ENCODE measurements at regions not wholly inside any gene's neighbourhood (a gene's known extent, or its start where the extent isn't known, plus 50 kb on each side); places are given as distances from the start of the nearest gene placed in this dataset.
"Not testable (repeated sequence)": the region's sequence is repeated elsewhere in the genome, so short reads cannot be mapped to it uniquely, and the experiment has no call there.

DNA sequence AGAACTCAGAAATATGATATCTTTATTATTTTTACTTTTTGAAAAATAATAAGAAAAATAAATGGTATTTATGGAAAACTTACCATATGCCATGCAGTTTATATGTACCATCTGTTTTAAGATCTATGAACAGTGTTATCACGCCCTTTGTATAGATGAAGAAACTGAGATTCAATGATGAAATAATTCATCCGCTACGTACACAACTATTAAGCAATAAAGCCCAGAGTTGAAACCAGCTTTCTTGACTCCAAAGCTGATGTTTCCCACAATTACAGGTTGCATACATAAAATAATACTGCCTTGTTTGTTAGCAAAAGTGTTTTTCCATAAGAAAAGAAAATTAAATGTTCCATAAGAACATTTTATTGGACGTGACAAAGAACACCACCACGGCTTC is 67.2 kb upstream of the BCL6 start:
- no peak for TF ChIP-seq Cebpa-rat (IDR thresholded peaks at IDR 0.05)
- H3K4me2 ChIP-seq, result no peak overlapping the region
- H3K36me3 ChIP-seq, result no peaks in the 10 kb centered on the region
- H3K27me3 ChIP-seq, result no peaks in the 10 kb centered on the region
- H3K4me1 ChIP-seq, result peaks cover 5 to 32% (median 16%) of the 10 kb centered on the region in 10 experiments; a peak in 17 of 20 replicates
- peaks cover 0 to 7% (median 4%) of the 10 kb centered on the region in 11 experiments; a peak in 12 of 22 replicates for H3K9me3 ChIP-seq (replicated peaks in 1 of 11)
- H4K20me1 ChIP-seq, result no peaks in the 10 kb centered on the region
- no peak overlapping the region for H3K27ac ChIP-seq
- H3K4me3 ChIP-seq, result no peak overlapping the region
- no peak overlapping the region for H3K9ac ChIP-seq

DNA sequence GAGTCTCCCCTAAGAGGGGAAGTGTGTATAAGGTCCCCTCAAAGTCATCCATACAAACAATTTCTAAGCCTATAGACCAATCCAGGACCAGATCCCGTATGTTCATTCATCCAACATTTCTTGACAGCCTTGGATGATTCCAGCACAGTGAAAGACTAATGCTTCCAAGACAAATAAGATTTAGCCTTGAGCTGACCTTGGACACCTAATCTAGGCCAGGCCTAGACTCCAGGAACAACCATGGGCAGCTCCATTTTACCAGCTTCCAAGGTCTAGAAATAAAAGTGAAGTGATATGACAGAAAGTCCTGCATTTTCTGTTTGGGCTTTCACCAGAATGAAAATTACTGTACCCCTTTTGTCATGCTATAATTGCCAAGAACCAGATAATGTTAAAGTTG is 67.9 kb upstream of the BCL6 start:
- H3K4me1 ChIP-seq, result peaks cover 5 to 31% (median 16%) of the 10 kb centered on the region in 10 experiments; a peak in 17 of 20 replicates
- no peak for TF ChIP-seq Cebpa-rat (IDR thresholded peaks at IDR 0.05)
- H3K27me3 ChIP-seq, result no peaks in the 10 kb centered on the region
- no peak overlapping the region for H3K27ac ChIP-seq
- peaks cover 0 to 11% (median 6%) of the 10 kb centered on the region in 11 experiments; a peak in 12 of 22 replicates for H3K9me3 ChIP-seq (replicated peaks in 1 of 11)
- H3K4me3 ChIP-seq, result no peak overlapping the region
- no peak overlapping the region for H3K4me2 ChIP-seq
- H3K9ac ChIP-seq, result no peak overlapping the region
- no peaks in the 10 kb centered on the region for H4K20me1 ChIP-seq
- no peaks in the 10 kb centered on the region for H3K36me3 ChIP-seq

DNA sequence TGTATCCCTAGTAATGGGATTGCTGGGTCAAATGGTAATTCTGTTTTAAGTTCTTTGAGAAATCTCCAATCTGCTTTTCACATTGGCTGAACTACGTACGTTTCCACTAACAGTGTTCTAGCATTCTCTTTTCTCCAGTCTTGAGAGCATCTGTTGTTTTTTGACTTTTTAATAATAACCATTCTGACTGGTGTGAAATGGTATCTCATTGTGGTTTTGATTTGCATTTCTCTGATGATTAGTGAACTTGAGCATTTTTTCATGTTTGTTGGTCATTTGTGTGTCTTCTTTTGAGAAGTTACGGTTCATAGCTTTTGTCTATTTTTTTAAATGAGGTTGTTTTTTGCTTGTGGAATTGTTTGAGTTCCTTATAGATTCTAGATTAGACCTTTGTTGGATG is 72.5 kb upstream of the BCL6 start:
- not testable (repeated sequence) for H3K4me2 ChIP-seq, H3K27ac ChIP-seq, H3K36me3 ChIP-seq, H3K27me3 ChIP-seq, H3K4me3 ChIP-seq, H3K9ac ChIP-seq, H4K20me1 ChIP-seq
- H3K9me3 ChIP-seq (replicated peaks in 1 of 11), result peaks cover 0 to 14% (median 6%) of the 10 kb centered on the region in 11 experiments; a peak in 13 of 22 replicates
- peaks cover 0 to 14% (median 6%) of the 10 kb centered on the region in 10 experiments; a peak in 10 of 20 replicates for H3K4me1 ChIP-seq

DNA sequence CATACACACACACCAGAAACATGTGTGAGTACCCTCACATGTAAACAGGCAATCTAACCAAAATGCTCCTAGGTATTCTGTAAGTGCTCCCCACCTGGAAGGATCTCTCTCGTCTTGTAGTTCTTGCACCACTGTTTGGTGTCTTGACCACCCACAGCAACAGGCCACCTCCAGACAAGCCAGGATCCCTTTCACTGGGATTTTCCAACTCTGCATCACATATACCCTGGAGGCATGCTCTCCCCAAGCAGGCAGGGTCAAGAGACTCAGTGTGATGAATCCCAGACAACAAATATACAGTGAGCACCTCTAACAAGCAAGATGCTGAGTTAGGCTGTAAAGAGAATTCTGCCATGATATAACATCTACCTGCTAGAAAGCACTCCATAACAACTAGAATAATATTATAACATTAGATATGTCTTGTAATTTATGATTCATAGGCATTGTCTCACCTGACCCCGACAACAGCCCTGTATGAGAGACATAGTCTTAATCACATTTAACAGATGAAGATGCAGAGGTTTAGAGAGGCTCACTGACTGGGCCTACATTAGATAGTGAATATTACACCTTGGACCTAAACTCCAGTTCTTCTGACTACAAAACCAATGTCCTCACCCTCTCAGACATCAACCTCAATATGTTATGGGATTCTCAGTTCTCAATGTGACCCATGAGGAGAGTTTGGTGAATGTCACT is 76.5 kb upstream of the BCL6 start:
- Histone ChIP-seq H3K36me3 (no peaks in the 10 kb centered on the region), H3K4me1 (peaks cover 0 to 18% (median 8%) of the 10 kb centered on the region in 10 experiments; a peak in 10 of 20 replicates), H3K27me3 (no peaks in the 10 kb centered on the region), H3K9ac (no peak overlapping the region), H3K4me2 (0 out of 22 replicates have a peak overlapping the region, but pooled peaks of 1 of the 11 experiments have one; percentile 19), H3K9me3 (replicated peaks in 1 of 11) (peaks cover 0 to 14% (median 6%) of the 10 kb centered on the region in 11 experiments; a peak in 14 of 22 replicates), H3K4me3 (no peak overlapping the region), H4K20me1 (no peaks in the 10 kb centered on the region), H3K27ac (no peak overlapping the region)
- no peak for TF ChIP-seq Cebpa-rat (IDR thresholded peaks at IDR 0.05)

DNA sequence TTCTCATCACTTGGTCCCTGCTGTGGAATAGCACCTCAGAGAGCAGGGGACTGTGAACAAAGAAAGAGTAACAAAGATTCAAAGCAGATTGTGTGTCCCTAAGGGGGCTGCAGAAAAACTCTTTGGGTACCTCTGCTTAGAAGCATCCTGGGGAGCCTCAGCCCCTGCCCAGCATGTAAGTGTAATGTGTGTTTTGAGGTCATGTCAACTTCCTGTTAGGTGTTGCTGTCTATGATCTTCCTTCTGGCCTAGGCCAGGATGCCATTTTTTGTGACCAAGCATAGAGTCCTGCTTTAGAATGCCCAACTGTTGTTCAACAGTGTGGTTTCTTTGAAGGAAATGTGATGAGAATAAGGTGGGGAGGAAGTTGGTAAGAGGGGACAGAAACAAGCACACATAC is 77.1 kb upstream of the BCL6 start:
- no peak for TF ChIP-seq Cebpa-rat (IDR thresholded peaks at IDR 0.05)
- no peaks in the 10 kb centered on the region for H4K20me1 ChIP-seq
- H3K4me1 ChIP-seq, result peaks cover 0 to 18% (median 8%) of the 10 kb centered on the region in 10 experiments; a peak in 10 of 20 replicates
- H3K36me3 ChIP-seq, result no peaks in the 10 kb centered on the region
- H3K9me3 ChIP-seq (replicated peaks in 1 of 11), result peaks cover 0 to 11% (median 3%) of the 10 kb centered on the region in 11 experiments; a peak in 13 of 22 replicates
- no peaks in the 10 kb centered on the region for H3K27me3 ChIP-seq
- no peak overlapping the region for H3K4me3 ChIP-seq
- H3K4me2 ChIP-seq, result peak overlapping the region in 8 of 11 experiments; percentile 4 to 39 (median 22); a peak in 10 of 22 replicates
- H3K27ac ChIP-seq, result no peak overlapping the region
- H3K9ac ChIP-seq, result no peak overlapping the region

DNA sequence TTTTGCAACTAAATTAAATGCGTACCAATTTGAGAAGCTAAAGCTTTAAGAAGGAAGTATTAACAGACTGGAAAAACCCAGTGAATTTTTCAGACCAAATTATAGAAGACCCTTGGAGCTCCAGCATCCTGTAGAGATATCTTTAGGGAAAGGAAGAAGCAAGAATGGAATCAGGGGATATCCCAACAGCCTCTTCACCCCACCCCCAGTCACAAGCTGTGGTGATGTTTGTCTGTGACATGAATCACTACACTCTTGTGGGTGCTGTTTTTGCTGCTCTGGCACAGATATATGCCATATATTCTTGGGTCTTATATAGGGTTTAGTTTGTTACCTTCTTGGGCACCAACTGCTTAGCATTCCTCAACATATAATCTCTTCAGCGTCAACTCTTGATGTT is 78.5 kb upstream of the BCL6 start:
- TF ChIP-seq Cebpa-rat (IDR thresholded peaks at IDR 0.05), result no peak
- Histone ChIP-seq H3K9me3 (replicated peaks in 1 of 11) (peaks cover 0 to 8% (median 0%) of the 10 kb centered on the region in 11 experiments; a peak in 3 of 22 replicates), H3K4me3 (no peak overlapping the region), H3K27ac (no peak overlapping the region), H3K27me3 (no peaks in the 10 kb centered on the region), H3K4me2 (no peak overlapping the region), H3K36me3 (no peaks in the 10 kb centered on the region), H3K9ac (no peak overlapping the region), H4K20me1 (no peaks in the 10 kb centered on the region), H3K4me1 (peaks cover under 1 to 17% (median 13%) of the 10 kb centered on the region in 10 experiments; a peak in 17 of 20 replicates)

DNA sequence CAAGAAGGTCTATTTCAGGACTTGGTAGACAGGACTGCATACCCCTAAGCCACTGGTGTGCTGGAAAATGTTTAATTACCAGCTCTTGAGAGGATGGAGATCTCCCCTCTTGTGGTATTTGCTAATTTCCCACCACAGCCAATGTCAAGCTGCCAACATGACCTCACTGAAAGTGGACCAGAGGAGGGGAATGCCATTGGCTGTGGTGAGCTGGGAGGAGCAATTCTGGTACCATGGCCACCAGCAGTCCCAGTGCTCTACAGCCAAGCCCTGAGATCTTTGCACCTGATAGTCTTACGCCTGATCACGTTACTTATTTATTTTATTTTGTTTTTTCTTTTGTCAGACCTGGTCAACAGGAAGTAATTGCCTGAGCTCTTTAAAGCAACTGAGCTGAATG is 82.5 kb upstream of the BCL6 start:
- Histone ChIP-seq H4K20me1 (no peaks in the 10 kb centered on the region), H3K9me3 (replicated peaks in 1 of 11) (peaks cover 0 to 8% (median 0%) of the 10 kb centered on the region in 11 experiments; a peak in 3 of 22 replicates), H3K9ac (no peak overlapping the region), H3K27me3 (no peaks in the 10 kb centered on the region), H3K4me2 (no peak overlapping the region), H3K27ac (no peak overlapping the region), H3K4me3 (no peak overlapping the region), H3K36me3 (no peaks in the 10 kb centered on the region), H3K4me1 (peaks cover 7 to 26% (median 23%) of the 10 kb centered on the region in 10 experiments; a peak in 17 of 20 replicates)
- TF ChIP-seq Cebpa-rat (IDR thresholded peaks at IDR 0.05), result no peak

DNA sequence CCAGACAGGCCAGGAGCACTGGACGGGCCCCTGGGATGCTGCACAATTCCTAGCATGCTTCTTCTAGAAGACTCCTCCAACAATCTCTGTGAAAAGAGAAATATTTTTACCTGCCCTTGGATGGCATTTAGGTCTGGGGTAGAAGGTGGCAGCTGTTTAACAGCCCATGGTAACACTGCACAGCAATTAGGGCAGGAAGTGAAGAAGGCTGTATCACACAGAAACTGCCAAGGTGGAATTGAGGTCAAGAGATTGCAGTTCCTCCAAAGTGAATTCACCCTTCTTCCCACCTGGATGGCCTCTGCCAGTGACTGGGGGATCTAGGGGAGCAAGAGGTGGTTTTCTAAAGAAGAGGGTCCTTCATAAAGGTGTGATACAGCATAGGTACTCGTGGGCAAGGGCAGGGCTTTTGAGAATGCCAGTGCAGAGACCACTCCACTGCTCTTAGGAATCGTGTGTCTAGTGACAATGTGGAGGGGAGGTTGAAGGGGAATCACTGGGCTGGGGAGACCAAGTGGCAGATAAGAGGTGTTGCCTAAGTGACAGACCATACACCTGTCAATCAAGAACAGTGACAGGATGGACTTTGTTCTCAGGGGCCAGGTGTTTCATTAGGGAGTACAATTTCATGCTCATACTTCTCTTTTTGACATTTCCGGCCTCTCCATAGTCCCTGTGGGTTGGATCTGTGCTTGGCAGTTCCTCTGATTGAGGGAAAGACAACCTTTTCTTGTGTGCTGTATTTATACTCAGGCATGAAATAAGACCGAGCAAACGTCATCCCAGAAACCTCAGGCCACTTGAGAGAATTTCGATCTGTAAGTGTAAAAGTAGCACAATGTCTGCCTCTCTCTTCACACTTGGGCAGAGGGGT is 83.5 kb upstream of the BCL6 start:
- Histone ChIP-seq H3K27ac (no peak overlapping the region; a peak in 1 of 22 replicates), H3K4me1 (peaks cover 7 to 22% (median 20%) of the 10 kb centered on the region in 10 experiments; a peak in 17 of 20 replicates), H3K4me2 (peak overlapping the region; percentile 6 to 61 (median 53); a peak in 21 of 22 replicates), H3K9ac (no peak overlapping the region), H4K20me1 (no peaks in the 10 kb centered on the region), H3K4me3 (no peak overlapping the region), H3K9me3 (replicated peaks in 1 of 11) (peaks cover 0 to 8% (median 0%) of the 10 kb centered on the region in 11 experiments; a peak in 3 of 22 replicates), H3K27me3 (no peaks in the 10 kb centered on the region), H3K36me3 (no peaks in the 10 kb centered on the region)
- TF ChIP-seq Cebpa-rat (IDR thresholded peaks at IDR 0.05), result no peak

DNA sequence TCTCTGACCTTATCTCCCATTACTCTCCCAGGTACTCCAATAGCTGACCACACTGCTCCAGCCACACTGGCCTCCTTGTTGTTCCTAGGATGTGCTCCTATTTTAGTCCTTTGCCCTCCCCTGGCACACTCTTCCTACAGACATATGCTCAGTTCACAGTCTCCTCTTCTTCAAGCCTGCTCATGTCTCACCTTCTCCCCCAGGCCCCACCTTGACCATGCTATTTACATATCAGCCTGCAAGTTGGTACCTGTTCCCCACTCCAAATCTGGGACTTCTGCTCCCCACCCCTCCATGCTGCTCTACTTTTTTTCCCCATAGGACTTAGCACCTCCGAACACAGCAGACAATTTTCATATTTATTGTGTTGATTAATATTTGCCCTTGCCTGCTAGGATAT is 84.9 kb upstream of the BCL6 start:
- H3K27ac ChIP-seq, result no peak overlapping the region
- H3K4me3 ChIP-seq, result no peak overlapping the region
- no peak overlapping the region for H3K9ac ChIP-seq
- no peaks in the 10 kb centered on the region for H4K20me1 ChIP-seq
- H3K4me2 ChIP-seq, result peak overlapping the region in 7 of 11 experiments; percentile 49 to 61 (median 54); a peak in 11 of 22 replicates
- no peak for TF ChIP-seq Cebpa-rat (IDR thresholded peaks at IDR 0.05)
- H3K36me3 ChIP-seq, result no peaks in the 10 kb centered on the region
- peaks cover 7 to 22% (median 20%) of the 10 kb centered on the region in 10 experiments; a peak in 17 of 20 replicates for H3K4me1 ChIP-seq
- peaks cover 0 to 9% (median 0%) of the 10 kb centered on the region in 11 experiments; a peak in 6 of 22 replicates for H3K9me3 ChIP-seq (replicated peaks in 1 of 11)
- H3K27me3 ChIP-seq, result no peaks in the 10 kb centered on the region
